GM23248 (cell line): ENCODE measurements at regions not wholly inside any gene's neighbourhood (a gene's known extent, or its start where the extent isn't known, plus 50 kb on each side); places are given as distances from the start of the nearest gene placed in this dataset.

ENCODE experiments used
- DNase-seq: peaks from one replicate; pipeline ENCODE4 v3.0.0-alpha.2; 2015
- H2AFZ ChIP-seq: fragments of 200-600 bp; sonication (generic); 2 replicates; pipeline ENCODE4 v1.6.1; 2016; ENCODE audit warnings: antibody characterized with exemption
- H3F3A ChIP-seq: fragments of 200-600 bp; sonication (generic); 2 replicates; pipeline ENCODE4 v1.6.1; 2016; ENCODE audit warnings: mild to moderate bottlenecking, antibody characterized with exemption, mixed run types; ENCODE audit not compliant: insufficient read depth
- H3K27ac ChIP-seq: fragments of 200-600 bp; sonication (generic); 2 replicates; pipeline ENCODE4 v1.5.1; 2016; ENCODE audit warnings: mild to moderate bottlenecking
- H3K27me3 ChIP-seq: fragments of 200-600 bp; sonication (generic); replicated peaks from 2 replicates; pipeline ENCODE4 v1.6.1; 2016; ENCODE audit warnings: mild to moderate bottlenecking; ENCODE audit not compliant: insufficient read depth
- H3K36me3 ChIP-seq: fragments of 200-600 bp; sonication (generic); 2 replicates; pipeline ENCODE4 v1.6.1; 2016; ENCODE audit warnings: low read depth, mild to moderate bottlenecking
- H3K4me1 ChIP-seq: fragments of 200-600 bp; sonication (generic); 2 replicates; pipeline ENCODE4 v1.6.1; 2016; ENCODE audit warnings: mild to moderate bottlenecking; ENCODE audit not compliant: insufficient read depth
- H3K4me2 ChIP-seq: fragments of 200-600 bp; sonication (generic); one replicate; pipeline ENCODE4 v1.6.1; 2016; ENCODE audit warnings: mild to moderate bottlenecking; ENCODE audit not compliant: unreplicated experiment
- H3K4me3 ChIP-seq: fragments of 200-600 bp; sonication (generic); 2 replicates; pipeline ENCODE4 v1.5.1; 2016; ENCODE audit warnings: mild to moderate bottlenecking
- H3K79me2 ChIP-seq: fragments of 200-600 bp; sonication (generic); 2 replicates; pipeline ENCODE4 v1.6.1; 2016; ENCODE audit warnings: mild to moderate bottlenecking; ENCODE audit not compliant: insufficient read depth
- H3K9ac ChIP-seq: fragments of 200-600 bp; sonication (generic); 2 replicates; pipeline ENCODE4 v1.6.1; 2016; ENCODE audit warnings: mild to moderate bottlenecking
- H3K9me2 ChIP-seq: fragments of 200-600 bp; sonication (generic); 2 replicates; pipeline ENCODE4 v1.6.1; 2016; ENCODE audit warnings: mixed run types, mild to moderate bottlenecking, moderate library complexity; ENCODE audit not compliant: insufficient read depth
- H3K9me3 ChIP-seq: fragments of 200-600 bp; sonication (generic); one replicate; pipeline ENCODE4 v1.6.1; 2017; ENCODE audit warnings: low read depth
- H4K20me1 ChIP-seq: fragments of 200-600 bp; sonication (generic); 2 replicates; pipeline ENCODE4 v1.6.0; 2016; ENCODE audit not compliant: insufficient read depth
- EZH2 ChIP-seq: fragments of 200-600 bp; sonication (generic); IDR thresholded peaks from 2 replicates; pipeline ENCODE4 v1.6.1; 2018; ENCODE audit warnings: antibody characterized with exemption, mild to moderate bottlenecking; ENCODE audit not compliant: insufficient read depth, poor library complexity, severe bottlenecking
- EZH2phosphoT487 ChIP-seq: fragments of 200-600 bp; sonication (generic); IDR thresholded peaks from 2 replicates; pipeline ENCODE4 v1.6.1; 2018; ENCODE audit warnings: antibody characterized with exemption, moderate library complexity, mild to moderate bottlenecking, low read depth; ENCODE audit not compliant: insufficient read depth
- WGBS, 2 experiments: methylation state at CpG; one replicate each; pipeline ENCODE4 v1.1.6; 2015 to 2017; ENCODE audit warnings: low lambda C conversion rate in 2 of 2, low coverage in 1 of 2; ENCODE audit errors: missing lambda C conversion rate in 2 of 2; 5-methylcytosine and 5-hydroxymethylcytosine counted together
- in situ Hi-C: fragments of 300-500 bp; cut with MboI; formaldehyde crosslinking; loops from 2 replicates; pipeline ENCODE4 v1.15.0; 2020

DNA sequence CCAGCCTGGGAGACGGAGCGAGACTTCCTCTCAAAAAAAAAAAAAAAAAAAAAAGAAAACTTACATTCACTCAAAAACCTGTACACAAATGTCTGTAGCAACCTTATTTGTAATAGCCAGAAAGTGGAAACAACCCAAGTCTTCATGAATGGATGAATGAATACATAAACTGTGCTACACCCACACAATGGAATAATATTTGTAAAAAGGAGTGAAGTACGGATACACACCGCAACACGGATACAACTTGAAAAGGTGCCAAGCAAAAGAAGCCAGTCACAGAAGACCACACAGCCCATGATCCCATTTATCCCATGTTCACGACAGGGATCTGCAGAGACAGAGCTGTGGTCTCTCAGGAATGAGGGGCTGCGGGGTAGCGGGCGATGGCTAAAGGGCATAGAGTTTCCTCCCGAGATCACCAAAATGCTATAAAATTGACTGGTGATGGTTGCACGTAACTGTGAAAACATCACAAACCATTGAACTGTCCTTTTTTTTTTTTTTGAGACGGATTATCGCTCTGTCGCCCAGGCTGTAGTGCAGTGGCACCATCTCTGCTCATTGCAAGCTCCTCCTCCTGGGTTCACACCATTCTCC lies 76.2 kb upstream of the COL5A1 start:
- H3K36me3 ChIP-seq, result no peaks in the 10 kb centered on the region
- peaks cover 12% of the 10 kb centered on the region for H3K4me1 ChIP-seq
- H3K4me3 ChIP-seq, result no peak overlapping the region
- TF ChIP-seq EZH2 (no peak), EZH2phosphoT487 (no peak)
- WGBS, 2 experiments, result 79 to 87% methylated on average over 14 of the region's 14 CpGs
- H3K27me3 ChIP-seq, result no peaks in the 10 kb centered on the region
- DNase-seq, result no peak
- in situ Hi-C loops, result no loop called here
- no peaks in the 10 kb centered on the region for H3K9me3 ChIP-seq
- no peak overlapping the region for H3K27ac ChIP-seq
- no peak overlapping the region for H2AFZ ChIP-seq
- no peak overlapping the region for H3K4me2 ChIP-seq
- no peak overlapping the region for H3K9ac ChIP-seq
- no peaks in the 10 kb centered on the region for H4K20me1 ChIP-seq
- H3F3A ChIP-seq, result peaks cover 18% of the 10 kb centered on the region; the same call in 1 of the 2 replicates
- no peaks in the 10 kb centered on the region for H3K79me2 ChIP-seq
- no peaks in the 10 kb centered on the region for H3K9me2 ChIP-seq

DNA sequence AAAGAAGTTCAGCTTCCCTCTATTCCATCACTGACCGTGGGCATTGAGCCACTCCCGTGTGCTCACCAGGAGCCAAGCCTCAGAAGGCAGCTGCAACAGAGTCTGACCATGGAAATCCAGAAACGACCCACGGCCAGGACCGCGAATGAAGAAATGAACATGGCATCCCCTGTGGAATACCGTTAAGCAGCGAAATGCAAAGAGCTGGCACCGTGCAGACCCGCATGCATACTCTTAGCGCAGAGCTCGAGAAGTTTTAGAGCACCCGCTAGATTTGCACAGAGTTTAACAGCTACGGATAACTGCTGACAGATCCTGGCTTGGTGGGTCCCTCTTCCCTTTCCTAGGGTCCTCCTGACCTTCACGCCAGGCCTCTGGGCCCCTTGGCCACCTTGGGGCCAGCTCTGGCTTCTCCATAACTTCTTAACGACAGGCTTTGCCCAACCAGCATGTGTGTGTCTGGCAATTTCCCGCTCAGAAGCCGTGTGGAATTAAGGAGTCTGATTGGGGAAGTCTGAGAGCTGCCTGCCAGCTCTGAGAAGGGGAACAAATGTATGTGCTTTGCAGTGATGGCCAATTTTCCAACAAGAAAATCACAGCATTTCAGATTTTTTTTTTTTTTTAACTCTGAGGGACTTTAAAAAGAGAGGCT lies 75.3 kb upstream of the COL5A1 start:
- in situ Hi-C loops, result no loop called here
- DNase-seq, result no peak
- Histone ChIP-seq H3K4me2 (no peak overlapping the region), H3K27ac (no peak overlapping the region), H3K9me2 (no peaks in the 10 kb centered on the region), H3K4me1 (peaks cover 12% of the 10 kb centered on the region), H3K9ac (no peak overlapping the region), H2AFZ (no peak overlapping the region), H3F3A (peaks cover 24% of the 10 kb centered on the region; the same call in 1 of the 2 replicates), H4K20me1 (no peaks in the 10 kb centered on the region), H3K27me3 (no peaks in the 10 kb centered on the region), H3K36me3 (no peaks in the 10 kb centered on the region), H3K9me3 (no peaks in the 10 kb centered on the region), H3K4me3 (no peak overlapping the region), H3K79me2 (no peaks in the 10 kb centered on the region)
- TF ChIP-seq EZH2phosphoT487, result no peak
- 79 to 83% methylated on average over 18 of the region's 18 CpGs for WGBS, 2 experiments

DNA sequence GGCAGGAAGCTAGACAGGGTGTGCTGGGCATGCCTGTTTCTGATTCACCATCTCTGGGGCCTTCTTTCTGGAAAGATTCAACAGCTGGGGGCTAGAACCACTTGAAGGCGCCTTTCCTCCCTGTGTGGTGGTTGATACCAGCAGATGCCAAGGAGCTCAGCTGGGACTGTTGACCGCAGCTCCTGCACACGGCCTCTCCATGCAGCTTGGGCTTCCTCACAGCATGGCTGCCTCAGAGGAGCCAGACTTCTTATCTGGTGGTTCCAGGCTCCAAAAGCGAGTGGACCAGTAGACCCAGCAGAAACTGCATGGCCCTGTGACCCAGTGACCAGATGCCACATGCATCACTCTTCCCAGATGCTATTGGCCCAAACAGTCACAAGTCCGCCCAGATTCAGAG lies 74.7 kb upstream of the COL5A1 start:
- Histone ChIP-seq H3K4me3 (no peak overlapping the region), H3K79me2 (no peaks in the 10 kb centered on the region), H3K4me2 (no peak overlapping the region), H3K9ac (no peak overlapping the region), H3K9me2 (no peaks in the 10 kb centered on the region), H3K27ac (no peak overlapping the region), H4K20me1 (no peaks in the 10 kb centered on the region), H3K36me3 (no peaks in the 10 kb centered on the region), H3F3A (peaks cover 24% of the 10 kb centered on the region; the same call in 1 of the 2 replicates), H2AFZ (no peak overlapping the region), H3K27me3 (no peaks in the 10 kb centered on the region), H3K4me1 (peaks cover 12% of the 10 kb centered on the region), H3K9me3 (no peaks in the 10 kb centered on the region)
- no peak for DNase-seq
- 96 to 98% methylated on average over 5 of the region's 5 CpGs for WGBS, 2 experiments
- TF ChIP-seq EZH2 (no peak), EZH2phosphoT487 (no peak)
- in situ Hi-C loops, result no loop called here

- Histone ChIP-seq H3K27ac (no peak overlapping the region), H2AFZ (no peak overlapping the region), H4K20me1 (no peaks in the 10 kb centered on the region), H3K4me2 (no peak overlapping the region), H3F3A (0 out of 2 replicates have a peak, but pooled peaks cover 18% of the 10 kb centered on the region), H3K4me3 (no peak overlapping the region), H3K4me1 (peaks cover 12% of the 10 kb centered on the region), H3K9me2 (no peaks in the 10 kb centered on the region), H3K79me2 (no peaks in the 10 kb centered on the region), H3K27me3 (no peaks in the 10 kb centered on the region), H3K9ac (no peak overlapping the region), H3K36me3 (no peaks in the 10 kb centered on the region), H3K9me3 (no peaks in the 10 kb centered on the region)
- in situ Hi-C loops, result no loop called here
- TF ChIP-seq EZH2phosphoT487 (no peak), EZH2 (no peak)
- 81 to 84% methylated on average over 5 of the region's 5 CpGs for WGBS, 2 experiments
- no peak for DNase-seq
Observed at GRCh38 chr9:134568116-134568515, 73.5 kb upstream of the COL5A1 start.
